SH-SY5Y (cell line): ENCODE measurements at regions not wholly inside any gene's neighbourhood (a gene's known extent, or its start where the extent isn't known, plus 50 kb on each side); places are given as distances from the start of the nearest gene placed in this dataset.

Experiments used
- GATA2 ChIP-seq: IDR thresholded peaks from 2 replicates; pipeline ENCODE4 v1.6.1; 2011; ENCODE audit warnings: mild to moderate bottlenecking, low read depth, low read length
- GATA3 ChIP-seq: IDR thresholded peaks from 2 replicates; pipeline ENCODE4 v1.6.1; 2011; ENCODE audit warnings: low read depth, mild to moderate bottlenecking, low read length, moderate library complexity

GRCh38 chr2:129430911-129431310, 548.6 kb upstream of the RAB6C start:
- TF ChIP-seq GATA2 (no peak), GATA3 (no peak)

DNA sequence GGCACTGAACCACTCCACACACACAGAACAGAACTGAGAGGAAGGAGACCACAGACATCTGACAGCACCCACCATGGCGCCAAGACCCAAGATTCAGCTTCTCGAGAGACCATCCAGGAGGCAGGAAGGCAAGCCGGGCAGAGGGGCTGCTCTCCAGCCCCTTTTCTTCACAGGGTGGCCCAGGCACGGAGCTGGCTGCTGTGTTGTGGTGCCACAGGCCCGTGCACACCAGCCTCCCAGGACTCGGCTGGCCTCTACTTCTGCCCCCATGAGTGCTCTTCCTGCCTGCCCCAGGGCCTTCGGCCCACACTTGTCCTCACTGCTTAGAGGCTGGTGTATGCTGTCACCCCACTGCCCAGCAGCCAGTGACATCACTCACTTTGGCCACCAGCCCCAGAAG, 547.6 kb upstream of the RAB6C start:
- no peak for TF ChIP-seq GATA2
- no peak for TF ChIP-seq GATA3

DNA sequence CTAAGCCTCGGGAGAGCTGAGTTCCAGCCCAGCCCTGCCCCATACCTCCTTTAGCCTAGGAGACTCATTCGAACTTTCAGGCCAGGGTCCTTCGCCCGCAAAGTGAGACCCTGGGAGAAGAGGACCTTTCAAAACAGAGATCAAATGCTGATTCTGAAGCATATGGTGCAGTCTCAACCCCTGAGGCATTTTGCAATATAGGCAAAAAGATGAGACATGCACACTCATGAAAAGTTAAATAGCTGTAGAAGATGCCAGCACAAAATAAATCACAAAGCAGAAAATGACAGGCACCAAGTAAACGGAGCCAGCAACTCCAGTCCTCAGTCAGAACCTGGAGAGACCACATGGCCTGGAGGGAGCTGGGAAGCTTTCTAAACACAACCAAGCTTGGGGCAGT, 542.7 kb upstream of the RAB6C start:
- TF ChIP-seq GATA2 (no peak), GATA3 (no peak)

DNA sequence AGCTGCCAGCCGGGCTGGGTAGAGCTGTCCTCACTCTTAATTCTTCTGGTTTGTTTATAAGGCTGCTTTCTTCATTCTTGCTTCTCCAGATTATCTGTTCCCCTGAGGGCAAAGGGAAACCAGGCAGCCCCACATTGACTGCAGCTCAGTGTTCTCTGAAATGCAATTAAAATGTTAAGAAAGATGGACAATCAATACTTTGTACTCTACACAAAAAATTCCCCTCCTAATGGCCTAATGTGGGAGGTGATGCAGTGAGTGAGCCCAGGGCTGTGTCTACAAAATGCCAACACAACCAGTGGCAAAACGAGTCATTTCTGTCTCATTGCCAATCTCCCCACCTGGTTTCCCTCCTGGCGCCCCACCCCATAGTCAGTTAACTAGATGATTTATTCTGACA, 541.7 kb upstream of the RAB6C start:
- TF ChIP-seq GATA2 (no peak), GATA3 (no peak)

- no peak for TF ChIP-seq GATA2
- no peak for TF ChIP-seq GATA3
These were observed 540.9 kb upstream of the RAB6C start for GRCh38 chr2:129438501-129439057.

DNA sequence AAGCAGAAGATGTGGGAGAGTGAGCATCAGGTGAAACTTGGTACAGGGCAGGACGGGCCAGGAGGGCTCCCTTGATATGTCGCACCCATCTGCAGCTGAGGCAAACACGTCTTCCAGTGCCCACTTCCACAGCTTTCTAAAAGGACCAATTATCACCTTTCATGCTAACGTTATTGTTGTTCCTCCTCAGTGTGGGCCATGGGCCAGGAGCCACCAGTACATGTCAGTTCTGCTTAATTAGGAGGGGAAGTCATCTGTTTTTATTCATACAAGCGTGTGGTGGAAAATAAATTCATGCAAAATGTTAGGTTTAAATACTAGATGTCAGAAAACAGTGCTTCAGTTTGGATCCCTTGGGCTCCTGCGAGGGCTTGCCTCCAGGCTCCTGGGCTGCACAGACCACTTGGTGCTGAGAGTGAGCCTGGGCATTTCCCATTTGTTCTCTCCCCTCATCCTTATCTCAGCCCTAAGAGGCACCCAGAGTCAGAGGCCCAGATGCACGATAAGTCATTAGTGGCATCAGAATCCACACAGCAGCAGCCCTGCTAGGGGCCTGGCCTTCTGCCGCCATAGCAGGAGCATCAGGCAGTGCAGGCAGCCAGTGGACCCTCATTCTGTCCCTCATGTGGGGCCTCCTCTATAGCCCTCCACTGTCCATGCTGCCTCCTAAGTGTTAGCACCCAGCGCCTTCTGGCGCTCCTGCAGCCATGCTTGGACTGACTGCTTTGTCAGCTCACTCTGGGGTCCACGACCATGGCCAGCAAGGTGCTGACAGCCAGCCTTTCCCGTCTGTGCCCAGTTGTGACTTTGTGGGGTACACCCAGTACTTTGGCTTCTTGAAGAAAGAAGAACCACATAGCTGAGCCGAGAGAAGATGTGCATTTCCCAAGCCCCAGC, 539.8 kb upstream of the RAB6C start:
- TF ChIP-seq GATA3 (no peak), GATA2 (peak; percentile 67)

- TF ChIP-seq GATA2, result no peak
- TF ChIP-seq GATA3, result no peak
These were observed 537.9 kb upstream of the RAB6C start for GRCh38 chr2:129441610-129442009.

GRCh38 chr2:129443235-129443864, 536.1 kb upstream of the RAB6C start:
- peak; percentile 41; the same call in 1 of the 2 replicates for TF ChIP-seq GATA2
- 0 out of 2 replicates have a peak, but pooled peaks have one; percentile 29 for TF ChIP-seq GATA3

- TF ChIP-seq GATA2, result no peak
- TF ChIP-seq GATA3, result no peak
These were observed 535.4 kb upstream of the RAB6C start for GRCh38 chr2:129443865-129444739.

DNA sequence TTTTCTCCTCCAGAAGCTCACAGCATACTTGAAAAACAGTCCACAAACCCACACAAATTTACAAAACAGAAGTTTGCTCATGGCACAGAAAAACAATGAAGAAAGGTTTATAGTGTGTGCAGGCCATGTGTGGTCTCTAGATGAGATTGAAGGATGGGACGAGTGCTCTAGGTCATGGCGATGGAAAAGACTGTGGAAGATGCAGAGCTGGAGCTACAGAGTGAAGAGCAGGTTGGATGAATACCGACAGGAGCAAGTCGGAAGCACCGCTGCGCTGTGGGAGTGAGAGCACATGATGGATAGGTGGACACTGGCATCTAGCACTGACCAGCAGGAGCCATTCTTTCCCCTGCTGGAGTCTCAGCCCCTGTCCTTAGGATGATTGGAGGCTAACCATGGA, 534.7 kb upstream of the RAB6C start:
- TF ChIP-seq GATA3 (no peak), GATA2 (no peak)

DNA sequence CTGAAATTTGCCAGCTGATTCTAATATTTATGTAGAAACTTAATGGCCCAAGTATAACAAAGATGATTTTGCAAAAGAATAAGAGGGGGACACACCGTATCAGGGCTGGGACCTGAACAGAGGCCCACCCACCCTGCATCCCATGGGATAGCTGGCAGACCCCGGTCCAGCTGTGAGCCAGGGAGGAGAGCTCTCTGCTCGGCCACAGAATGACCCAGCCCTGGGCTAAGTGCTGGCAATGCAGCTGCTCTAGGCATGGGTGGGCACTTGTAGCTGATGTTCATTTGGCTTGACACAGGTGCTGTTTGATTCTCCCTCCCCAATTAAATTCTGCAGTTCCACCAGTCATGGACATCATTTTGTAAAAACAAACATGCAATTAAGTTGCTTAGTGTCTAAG, 522.8 kb upstream of the RAB6C start:
- TF ChIP-seq GATA2 (no peak), GATA3 (no peak)

- TF ChIP-seq GATA2 (no peak), GATA3 (no peak)
These were observed 522.1 kb upstream of the RAB6C start for GRCh38 chr2:129457277-129457818.

- TF ChIP-seq GATA3 (no peak), GATA2 (no peak)
These were observed 521.5 kb upstream of the RAB6C start for GRCh38 chr2:129458006-129458405.

GRCh38 chr2:129458436-129458835, 521.0 kb upstream of the RAB6C start:
- no peak for TF ChIP-seq GATA3
- no peak for TF ChIP-seq GATA2
